ENCODE measurements at regions not wholly inside any gene's neighbourhood (a gene's known extent, or its start where the extent isn't known, plus 50 kb on each side); places are given as distances from the start of the nearest gene placed in this dataset.

DNA sequence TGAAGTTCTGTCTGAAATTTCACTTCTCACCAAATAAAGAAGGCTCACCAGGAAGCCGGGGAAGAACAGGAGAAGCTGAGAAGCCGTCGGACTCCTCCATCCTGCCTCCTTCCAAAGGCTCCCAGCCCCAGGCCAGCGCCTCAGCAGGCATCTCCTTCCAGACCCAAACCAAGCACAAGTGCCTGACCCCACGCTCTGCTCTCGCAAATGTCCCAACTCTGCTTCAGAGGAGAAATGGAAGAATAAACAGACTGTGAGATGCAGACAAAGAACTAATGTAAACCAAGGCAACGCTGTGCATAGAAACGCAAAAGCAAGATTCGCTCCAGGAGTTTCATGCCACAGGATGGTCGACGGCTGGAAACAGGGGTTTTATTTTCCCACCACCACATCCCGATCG is 100.3 kb upstream of the EXOC2 start:
- TF ChIP-seq FOXP2 (optimal IDR thresholded peaks at IDR 0.05; ENCODE audit: borderline replicate concordance, extremely low read depth, extremely low read length, insufficient read depth) (no peak), TAF1 (IDR thresholded peaks at IDR 0.05; ENCODE audit: borderline replicate concordance, insufficient read depth, low read length) (no peak), SIN3A (IDR thresholded peaks at IDR 0.05; ENCODE audit: borderline replicate concordance, insufficient read depth, low read length) (no peak), REST (IDR thresholded peaks at IDR 0.05; ENCODE audit: insufficient read depth in 1 of 2, low read depth in 2 of 2, low read length in 2 of 2) (no peak), POLR2AphosphoS5 (IDR thresholded peaks at IDR 0.05; ENCODE audit: low read depth, low read length) (no peak)

DNA sequence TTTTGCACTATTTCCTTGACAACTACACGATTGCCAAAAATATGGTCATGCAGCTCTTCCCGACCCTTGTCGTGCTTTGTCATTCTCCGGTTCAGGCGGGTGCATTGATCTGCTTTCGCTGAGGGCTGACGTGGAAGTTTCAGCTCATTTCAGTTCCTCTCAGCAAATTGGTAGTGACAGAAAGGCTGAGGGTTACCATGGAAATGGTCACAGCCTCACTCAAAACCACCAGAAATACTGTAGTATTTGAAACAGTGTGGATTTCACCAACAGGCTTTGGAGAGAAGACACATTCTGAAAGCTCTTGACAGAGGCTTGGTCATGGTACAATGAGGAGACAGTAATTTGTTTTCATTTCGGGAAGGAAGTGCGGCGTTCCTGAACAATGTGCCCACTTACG is 99.7 kb upstream of the EXOC2 start:
- TF ChIP-seq FOXP2 (optimal IDR thresholded peaks at IDR 0.05; ENCODE audit: borderline replicate concordance, extremely low read depth, extremely low read length, insufficient read depth), result no peak
- TF ChIP-seq REST (IDR thresholded peaks at IDR 0.05; ENCODE audit: insufficient read depth in 1 of 2, low read depth in 2 of 2, low read length in 2 of 2), result no peak
- TF ChIP-seq SIN3A (IDR thresholded peaks at IDR 0.05; ENCODE audit: borderline replicate concordance, insufficient read depth, low read length), result no peak
- no peak for TF ChIP-seq TAF1 (IDR thresholded peaks at IDR 0.05; ENCODE audit: borderline replicate concordance, insufficient read depth, low read length)
- TF ChIP-seq POLR2AphosphoS5 (IDR thresholded peaks at IDR 0.05; ENCODE audit: low read depth, low read length), result no peak

GRCh38 chr6:788058-788457 is 95.1 kb upstream of the EXOC2 start:
- TF ChIP-seq POLR2AphosphoS5 (IDR thresholded peaks at IDR 0.05; ENCODE audit: low read depth, low read length), result no peak
- TF ChIP-seq FOXP2 (optimal IDR thresholded peaks at IDR 0.05; ENCODE audit: borderline replicate concordance, extremely low read depth, extremely low read length, insufficient read depth), result no peak
- no peak for TF ChIP-seq SIN3A (IDR thresholded peaks at IDR 0.05; ENCODE audit: borderline replicate concordance, insufficient read depth, low read length)
- no peak for TF ChIP-seq REST (IDR thresholded peaks at IDR 0.05; ENCODE audit: insufficient read depth in 1 of 2, low read depth in 2 of 2, low read length in 2 of 2)
- TF ChIP-seq TAF1 (IDR thresholded peaks at IDR 0.05; ENCODE audit: borderline replicate concordance, insufficient read depth, low read length), result no peak

- no peak for TF ChIP-seq REST (IDR thresholded peaks at IDR 0.05; ENCODE audit: insufficient read depth in 1 of 2, low read depth in 2 of 2, low read length in 2 of 2)
- TF ChIP-seq POLR2AphosphoS5 (IDR thresholded peaks at IDR 0.05; ENCODE audit: low read depth, low read length), result no peak
- no peak for TF ChIP-seq SIN3A (IDR thresholded peaks at IDR 0.05; ENCODE audit: borderline replicate concordance, insufficient read depth, low read length)
- no peak for TF ChIP-seq TAF1 (IDR thresholded peaks at IDR 0.05; ENCODE audit: borderline replicate concordance, insufficient read depth, low read length)
- TF ChIP-seq FOXP2 (optimal IDR thresholded peaks at IDR 0.05; ENCODE audit: borderline replicate concordance, extremely low read depth, extremely low read length, insufficient read depth), result no peak
Measured at GRCh38 chr6:786946-787763, 94.2 kb upstream of the EXOC2 start.
